HEK293 (cell line): ENCODE measurements at regions not wholly inside any gene's neighbourhood (a gene's known extent, or its start where the extent isn't known, plus 50 kb on each side); places are given as distances from the start of the nearest gene placed in this dataset.

Source experiments
- ATF2 ChIP-seq: fragments of 450-650 bp; formaldehyde crosslinking; IDR thresholded peaks from 2 replicates; pipeline ENCODE4 v1.5.1; 2016; ENCODE audit warnings: missing biosample characterization, missing genetic modification characterization, low read depth
- CTCF ChIP-seq: fragments of 450-650 bp; formaldehyde crosslinking; IDR thresholded peaks from 2 replicates; pipeline ENCODE4 v1.5.1; 2016; ENCODE audit warnings: missing biosample characterization, missing genetic modification characterization
- GLI2 ChIP-seq: fragments of 450-650 bp; formaldehyde crosslinking; IDR thresholded peaks from 2 replicates; pipeline ENCODE4; 2017; ENCODE audit warnings: missing biosample characterization, missing genetic modification characterization, low read depth, borderline replicate concordance
- PRDM10 ChIP-seq: fragments of 450-650 bp; formaldehyde crosslinking; IDR thresholded peaks from 2 replicates; pipeline ENCODE4 v1.5.1; 2016; ENCODE audit warnings: missing biosample characterization, missing genetic modification characterization
- SP2 ChIP-seq: fragments of 450-650 bp; formaldehyde crosslinking; IDR thresholded peaks from 2 replicates; pipeline ENCODE4 v1.5.1; 2016; ENCODE audit warnings: missing biosample characterization, missing genetic modification characterization
- ZBTB26 ChIP-seq: fragments of 450-650 bp; formaldehyde crosslinking; optimal IDR thresholded peaks from 2 replicates; pipeline ENCODE3; 2016; ENCODE audit warnings: missing biosample characterization, mild to moderate bottlenecking, missing genetic modification characterization
- ZNF140 ChIP-seq: fragments of 450-650 bp; formaldehyde crosslinking; IDR thresholded peaks from 2 replicates; pipeline ENCODE4 v1.5.1; 2016; ENCODE audit warnings: missing biosample characterization, missing genetic modification characterization
- ZNF24 ChIP-seq: fragments of 450-650 bp; formaldehyde crosslinking; IDR thresholded peaks from 2 replicates; pipeline ENCODE4 v1.5.1; 2016; ENCODE audit warnings: missing biosample characterization, missing genetic modification characterization
- ZNF248 ChIP-seq: fragments of 450-650 bp; formaldehyde crosslinking; IDR thresholded peaks from 2 replicates; pipeline ENCODE4 v1.5.1; 2017; ENCODE audit warnings: missing biosample characterization, missing genetic modification characterization
- ZNF26 ChIP-seq: fragments of 450-650 bp; formaldehyde crosslinking; IDR thresholded peaks from 2 replicates; pipeline ENCODE4 v1.5.1; 2016; ENCODE audit warnings: missing biosample characterization, missing genetic modification characterization
- ZNF274 ChIP-seq, 2 experiments: fragments of 200-500 bp in 1 of 2; fragments of 450-650 bp in 1 of 2; sonication (Bioruptor generic) in 1 of 2; formaldehyde crosslinking in 1 of 2; IDR thresholded peaks; 2 replicates each; pipeline versions ENCODE4 v1.5.1 to v1.6.1; 2014 to 2016; ENCODE audit warnings: borderline replicate concordance in 1 of 2, inconsistent platforms in 1 of 2, low read length in 1 of 2, missing biosample characterization in 1 of 2, missing genetic modification characterization in 1 of 2
- ZNF529 ChIP-seq: fragments of 450-650 bp; formaldehyde crosslinking; IDR thresholded peaks from 2 replicates; pipeline ENCODE4 v1.5.1; 2017; ENCODE audit warnings: missing genetic modification characterization, missing biosample characterization; ENCODE audit not compliant: insufficient replicate concordance
- ZNF561 ChIP-seq: fragments of 450-650 bp; IDR thresholded peaks from 2 replicates; pipeline ENCODE4 v1.5.1; 2018; ENCODE audit warnings: missing biosample characterization, missing genetic modification characterization, borderline replicate concordance
- ZNF660 ChIP-seq: fragments of 450-650 bp; IDR thresholded peaks from 2 replicates; pipeline ENCODE4 v1.5.1; 2018; ENCODE audit warnings: missing biosample characterization, mild to moderate bottlenecking, missing genetic modification characterization

GRCh38 chr4:156252358-156252921, 298.8 kb upstream of the CTSO start:
- TF ChIP-seq ZNF274 (IDR thresholded peaks at IDR 0.05; ENCODE audit: low read length), result no peak
- no peak for TF ChIP-seq ZNF274 (tag by site-specific recombination; IDR thresholded peaks at IDR 0.05; ENCODE audit: borderline replicate concordance)
- no peak for TF ChIP-seq CTCF
- no peak for TF ChIP-seq ZNF529 (tag by site-specific recombination)
- no peak for TF ChIP-seq ZNF26 (tag by site-specific recombination)
- TF ChIP-seq PRDM10, result no peak
- no peak for TF ChIP-seq ZNF248 (tag by site-specific recombination)
- no peak for TF ChIP-seq ZNF561 (tag by site-specific recombination)
- TF ChIP-seq ZBTB26 (tag by site-specific recombination), result no peak
- TF ChIP-seq ATF2 (tag by site-specific recombination), result no peak
- TF ChIP-seq ZNF660 (tag by site-specific recombination), result no peak
- TF ChIP-seq SP2 (tag by site-specific recombination), result no peak
- TF ChIP-seq ZNF24, result no peak
- no peak for TF ChIP-seq GLI2 (tag by site-specific recombination)
- TF ChIP-seq ZNF140 (tag by site-specific recombination), result no peak
